Nephron (organoid): ENCODE measurements at regions not wholly inside any gene's neighbourhood (a gene's known extent, or its start where the extent isn't known, plus 50 kb on each side); places are given as distances from the start of the nearest gene placed in this dataset.

Source experiments
- H3K27ac Mint-ChIP-seq, 3 experiments: 2 replicates each; pipeline ENCODE4 v1.8.0; 2020; ENCODE audit warnings: mixed read lengths in 3 of 3, mild to moderate bottlenecking in 2 of 3, moderate library complexity in 1 of 3
- H3K27me3 Mint-ChIP-seq: 2 replicates; pipeline ENCODE4 v1.8.0; 2021; ENCODE audit warnings: low read depth, mild to moderate bottlenecking, moderate library complexity, mixed read lengths
- H3K36me3 Mint-ChIP-seq: 2 replicates; pipeline ENCODE4 v1.8.0; 2020; ENCODE audit warnings: low read depth, mixed read lengths
- H3K4me1 Mint-ChIP-seq: 2 replicates; pipeline ENCODE4 v1.8.0; 2020; ENCODE audit warnings: mixed read lengths
- H3K4me3 Mint-ChIP-seq, 3 experiments: 2 replicates each; pipeline ENCODE4 v1.8.0; 2020; ENCODE audit warnings: mild to moderate bottlenecking in 3 of 3, mixed read lengths in 3 of 3, moderate library complexity in 2 of 3
- H3K9me3 Mint-ChIP-seq: 2 replicates; pipeline ENCODE4 v1.8.0; 2020; ENCODE audit warnings: mixed read lengths
- CTCF ChIP-seq, 3 experiments: fragments of 200-600 bp; sonication (generic); IDR thresholded peaks; one replicate each; pipeline ENCODE4 v1.5.0; 2021; ENCODE audit warnings: antibody characterized with exemption in 3 of 3; ENCODE audit not compliant: unreplicated experiment in 3 of 3

GRCh38 chr5:21070858-21071257, 1082.9 kb upstream of the CDH18 start:
- H3K4me3 Mint-ChIP-seq, result no peak overlapping the region

GRCh38 chr5:21067724-21068123, 1079.7 kb upstream of the CDH18 start:
- no peaks in the 10 kb centered on the region for H3K4me1 Mint-ChIP-seq
- H3K27me3 Mint-ChIP-seq, result no peaks in the 10 kb centered on the region
- no peak overlapping the region for H3K4me3 Mint-ChIP-seq
- no peaks in the 10 kb centered on the region for H3K36me3 Mint-ChIP-seq
- no peak for TF ChIP-seq CTCF (IDR thresholded peaks at IDR 0.05; ENCODE audit: unreplicated experiment in 3 of 3)
- peaks cover 3% of the 10 kb centered on the region for H3K9me3 Mint-ChIP-seq
- H3K27ac Mint-ChIP-seq, result no peak overlapping the region

More at GRCh38 chr5:21070858-21071257, 1082.9 kb upstream of the CDH18 start:
- no peaks in the 10 kb centered on the region for H3K4me1 Mint-ChIP-seq
- H3K27ac Mint-ChIP-seq, result no peak overlapping the region
- no peak for TF ChIP-seq CTCF (IDR thresholded peaks at IDR 0.05; ENCODE audit: unreplicated experiment in 3 of 3)
- no peaks in the 10 kb centered on the region for H3K9me3 Mint-ChIP-seq
- no peaks in the 10 kb centered on the region for H3K36me3 Mint-ChIP-seq
- no peaks in the 10 kb centered on the region for H3K27me3 Mint-ChIP-seq

GRCh38 chr5:21063146-21063545, 1075.1 kb upstream of the CDH18 start:
- Mint-ChIP-seq H3K27ac (no peak overlapping the region), H3K27me3 (no peaks in the 10 kb centered on the region), H3K36me3 (no peaks in the 10 kb centered on the region), H3K4me3 (no peak overlapping the region), H3K9me3 (peaks cover 18% of the 10 kb centered on the region), H3K4me1 (no peaks in the 10 kb centered on the region)
- no peak for TF ChIP-seq CTCF (IDR thresholded peaks at IDR 0.05; ENCODE audit: unreplicated experiment in 3 of 3)

- Mint-ChIP-seq H3K9me3 (peaks cover 18% of the 10 kb centered on the region), H3K4me1 (no peaks in the 10 kb centered on the region), H3K27ac (no peak overlapping the region), H3K27me3 (no peaks in the 10 kb centered on the region), H3K4me3 (no peak overlapping the region), H3K36me3 (no peaks in the 10 kb centered on the region)
- no peak for TF ChIP-seq CTCF (IDR thresholded peaks at IDR 0.05; ENCODE audit: unreplicated experiment in 3 of 3)
These were observed 1070.3 kb upstream of the CDH18 start for GRCh38 chr5:21058289-21058688.

GRCh38 chr5:21051945-21052344, 1063.9 kb upstream of the CDH18 start:
- TF ChIP-seq CTCF (IDR thresholded peaks at IDR 0.05; ENCODE audit: unreplicated experiment in 3 of 3), result no peak
- H3K27me3 Mint-ChIP-seq, result no peaks in the 10 kb centered on the region
- no peak overlapping the region for H3K27ac Mint-ChIP-seq
- H3K36me3 Mint-ChIP-seq, result no peaks in the 10 kb centered on the region
- H3K4me3 Mint-ChIP-seq, result no peak overlapping the region
- no peaks in the 10 kb centered on the region for H3K4me1 Mint-ChIP-seq
- no peaks in the 10 kb centered on the region for H3K9me3 Mint-ChIP-seq

GRCh38 chr5:21049901-21050300, 1061.9 kb upstream of the CDH18 start:
- Mint-ChIP-seq H3K36me3 (no peaks in the 10 kb centered on the region), H3K4me1 (no peaks in the 10 kb centered on the region), H3K27me3 (no peaks in the 10 kb centered on the region), H3K4me3 (no peak overlapping the region), H3K9me3 (no peaks in the 10 kb centered on the region), H3K27ac (no peak overlapping the region)
- TF ChIP-seq CTCF (IDR thresholded peaks at IDR 0.05; ENCODE audit: unreplicated experiment in 3 of 3), result no peak
